ENCODE measurements at regions not wholly inside any gene's neighbourhood (a gene's known extent, or its start where the extent isn't known, plus 50 kb on each side); places are given as distances from the start of the nearest gene placed in this dataset.
"Not testable (repeated sequence)": the region's sequence is repeated elsewhere in the genome, so short reads cannot be mapped to it uniquely, and the experiment has no call there.

- H3K27me3 ChIP-seq, result no peaks in the 10 kb centered on the region
- H3K9me3 ChIP-seq, result no peaks in the 10 kb centered on the region
- H3K4me1 ChIP-seq, result peaks cover 4% of the 10 kb centered on the region; the same call in 1 of the 2 replicates
- no peaks in the 10 kb centered on the region for H3K36me3 ChIP-seq
- peak; percentile 70 for DNase-seq
- H3K4me3 ChIP-seq (ENCODE audit: low read depth, low read length), result no peak overlapping the region
- peak; percentile 87 for TF ChIP-seq CTCF (IDR thresholded peaks at IDR 0.05; ENCODE audit: low read depth, low read length)
Observed at GRCh38 chr12:92408072-92408900, 262.6 kb upstream of the BTG1 start.

DNA sequence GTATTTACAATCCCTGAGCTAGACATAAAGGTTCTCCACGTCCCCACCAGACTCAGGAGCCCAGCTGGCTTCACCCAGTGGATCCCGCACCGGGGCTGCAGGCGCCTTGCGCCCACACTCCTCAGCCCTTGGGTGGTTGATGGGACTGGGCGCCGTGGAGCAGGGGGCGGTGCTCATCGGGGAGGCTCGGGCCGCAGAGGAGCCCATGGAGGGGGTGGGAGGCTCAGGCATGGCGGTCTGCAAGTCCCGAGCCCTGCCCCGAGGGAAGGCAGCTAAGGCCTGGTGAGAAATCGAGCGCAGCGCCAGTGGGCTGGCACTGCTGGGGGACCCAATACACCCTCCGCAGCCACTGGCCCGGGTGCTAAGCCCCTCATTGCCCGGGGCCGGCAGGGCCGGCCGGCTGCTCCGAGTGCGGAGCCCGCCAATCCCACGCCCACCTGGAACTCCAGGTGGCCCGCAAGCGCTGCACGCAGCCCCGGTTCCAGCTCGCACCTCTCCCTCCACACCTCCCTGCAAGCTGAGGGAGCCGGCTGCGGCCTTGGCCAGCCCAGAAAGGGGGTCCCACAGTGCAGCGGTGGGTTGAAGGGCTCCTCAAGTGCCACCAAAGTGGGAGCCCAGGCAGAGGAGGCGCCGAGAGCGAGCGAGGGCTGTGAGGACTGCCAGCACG lies 260.9 kb upstream of the BTG1 start:
- H3K36me3 ChIP-seq; H3K4me1 ChIP-seq; DNase-seq; H3K27me3 ChIP-seq; H3K4me3 ChIP-seq (ENCODE audit: low read depth, low read length); H3K9me3 ChIP-seq: not testable (repeated sequence)

- not testable (repeated sequence) for H3K4me1 ChIP-seq; H3K4me3 ChIP-seq (ENCODE audit: low read depth, low read length); H3K36me3 ChIP-seq; H3K27me3 ChIP-seq; H3K9me3 ChIP-seq; DNase-seq
Observed at GRCh38 chr12:92405801-92406251, 260.2 kb upstream of the BTG1 start.

DNA sequence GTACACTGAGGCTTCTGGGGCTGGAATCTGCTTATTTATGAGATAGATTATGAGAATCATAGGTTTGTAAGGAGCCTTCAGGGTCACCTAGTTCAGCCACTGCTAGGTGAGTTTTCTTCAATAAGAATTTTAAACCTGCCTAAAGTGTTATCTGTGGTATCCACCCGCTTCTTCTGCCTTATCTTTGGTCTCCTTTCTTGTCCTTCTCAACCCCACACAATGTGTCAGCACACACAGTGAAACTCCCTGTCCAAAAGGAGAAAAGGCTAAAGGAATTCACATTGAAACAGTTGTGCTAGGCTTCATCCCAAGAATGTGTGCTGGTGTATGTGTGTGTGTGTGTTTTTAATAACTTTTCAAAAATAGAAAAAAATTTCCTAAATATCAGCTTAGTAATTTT lies 259.3 kb upstream of the BTG1 start:
- no peaks in the 10 kb centered on the region for H3K9me3 ChIP-seq
- DNase-seq, result no peak
- no peaks in the 10 kb centered on the region for H3K4me1 ChIP-seq
- no peak overlapping the region for H3K4me3 ChIP-seq (ENCODE audit: low read depth, low read length)
- H3K27me3 ChIP-seq, result no peaks in the 10 kb centered on the region
- no peaks in the 10 kb centered on the region for H3K36me3 ChIP-seq
- no peak for TF ChIP-seq CTCF (IDR thresholded peaks at IDR 0.05; ENCODE audit: low read depth, low read length)

- Histone ChIP-seq H3K36me3 (no peaks in the 10 kb centered on the region), H3K27me3 (no peaks in the 10 kb centered on the region), H3K4me3 (ENCODE audit: low read depth, low read length) (no peak overlapping the region), H3K9me3 (no peaks in the 10 kb centered on the region), H3K4me1 (no peaks in the 10 kb centered on the region)
- no peak for TF ChIP-seq CTCF (IDR thresholded peaks at IDR 0.05; ENCODE audit: low read depth, low read length)
- no peak for DNase-seq
Observed at GRCh38 chr12:92404259-92404894, 258.7 kb upstream of the BTG1 start.

GRCh38 chr12:92403210-92404175 lies 257.8 kb upstream of the BTG1 start:
- Histone ChIP-seq H3K27me3 (no peaks in the 10 kb centered on the region), H3K4me1 (no peaks in the 10 kb centered on the region), H3K9me3 (no peaks in the 10 kb centered on the region), H3K36me3 (no peaks in the 10 kb centered on the region), H3K4me3 (ENCODE audit: low read depth, low read length) (no peak overlapping the region)
- TF ChIP-seq CTCF (IDR thresholded peaks at IDR 0.05; ENCODE audit: low read depth, low read length), result no peak
- no peak for DNase-seq

Data from BE2C (cell line).